IPS-NIHi7 (cell line): ENCODE measurements at regions not wholly inside any gene's neighbourhood (a gene's known extent, or its start where the extent isn't known, plus 50 kb on each side); places are given as distances from the start of the nearest gene placed in this dataset.

Source experiments
- DNase-seq: peaks from one replicate; pipeline ENCODE4 v3.0.0; 2012; ENCODE audit warnings: mixed read lengths; ENCODE audit errors: extremely low spot score

DNA sequence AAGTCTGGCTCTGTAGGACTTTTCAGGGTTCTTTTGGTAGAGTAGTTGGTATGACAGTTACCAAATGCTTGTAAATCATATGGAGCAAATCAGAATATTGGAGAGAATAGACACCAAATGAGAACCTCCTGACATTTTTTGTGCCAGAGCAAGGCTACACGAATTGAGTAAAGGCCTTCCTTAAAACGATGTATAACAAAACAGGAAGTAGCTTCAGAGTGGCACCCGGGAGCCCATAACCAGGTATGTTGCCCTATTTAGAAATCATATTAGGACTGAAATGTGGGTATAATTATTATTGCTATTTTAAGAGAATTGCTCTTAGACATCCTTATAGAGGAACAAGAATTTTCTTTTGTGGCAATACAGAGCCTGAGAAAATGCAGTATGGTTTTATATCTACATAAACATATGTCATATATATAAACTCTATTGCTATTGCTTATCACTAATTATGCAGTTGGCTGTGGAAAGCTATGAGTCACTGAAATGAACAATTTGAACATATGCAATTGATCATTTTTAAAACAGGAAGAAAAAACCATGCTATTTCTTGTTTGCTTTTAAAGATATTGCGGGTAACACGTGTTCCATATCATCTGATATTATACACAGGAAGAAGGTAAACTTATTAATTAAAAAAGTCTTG lies 197.4 kb upstream of the MTPN start:
- no peak for DNase-seq

DNA sequence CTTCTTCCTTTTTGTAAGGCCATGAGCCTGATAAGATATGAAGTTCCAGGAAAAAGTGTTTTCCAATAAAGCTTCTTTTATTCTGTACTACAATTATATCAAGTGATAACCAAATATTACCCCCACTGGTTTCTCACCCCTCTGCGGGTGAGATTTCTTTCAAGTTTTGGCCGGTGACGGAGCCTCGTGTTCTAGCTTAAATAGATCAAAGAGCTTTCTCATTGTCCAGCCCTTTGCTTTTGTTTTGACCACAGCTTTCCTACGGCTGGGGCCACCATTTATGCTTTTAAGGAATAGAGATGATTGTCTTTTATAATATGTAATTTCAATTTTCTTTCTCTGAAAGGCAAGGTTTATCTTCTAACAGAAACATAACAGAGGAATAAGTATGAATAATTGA lies 196.7 kb upstream of the MTPN start:
- no peak for DNase-seq

DNA sequence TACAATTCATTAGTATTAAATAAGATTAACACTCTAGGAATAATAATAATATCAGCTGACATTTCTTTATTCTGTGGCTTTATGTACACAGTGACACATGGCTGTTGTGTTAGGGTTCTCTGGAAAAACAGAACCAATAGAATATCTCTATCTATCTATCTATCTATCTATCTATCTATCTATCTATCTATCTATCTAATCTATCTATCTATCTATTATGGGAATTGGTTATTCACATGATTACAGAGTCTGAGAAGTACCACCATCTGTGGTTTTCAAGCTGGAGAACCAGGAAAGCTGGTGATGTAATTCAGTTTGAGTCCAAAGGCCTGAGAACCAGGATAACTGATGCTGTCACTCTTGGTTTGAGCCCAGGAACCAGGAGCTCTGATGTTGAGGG lies 194.1 kb upstream of the MTPN start:
- no peak for DNase-seq

DNA sequence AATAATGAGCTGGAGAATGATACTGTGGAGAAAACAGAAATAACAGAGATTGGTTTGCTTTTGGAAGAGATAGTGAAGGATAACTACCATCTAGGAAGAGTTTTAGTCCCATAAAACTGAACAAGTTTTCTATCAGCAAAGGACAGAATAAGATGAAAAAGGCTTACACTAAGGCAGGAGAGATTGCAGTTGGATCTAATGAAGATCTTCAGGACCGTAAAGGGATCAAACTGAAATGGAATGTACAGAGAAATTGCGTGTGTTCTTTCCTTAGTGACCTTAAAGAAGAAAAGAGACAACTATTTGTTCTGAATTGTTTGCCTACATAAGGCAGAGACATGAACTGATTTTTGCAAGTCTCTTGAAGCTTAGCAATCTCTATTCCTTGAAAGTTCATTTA lies 191.7 kb upstream of the MTPN start:
- DNase-seq: no peak

DNA sequence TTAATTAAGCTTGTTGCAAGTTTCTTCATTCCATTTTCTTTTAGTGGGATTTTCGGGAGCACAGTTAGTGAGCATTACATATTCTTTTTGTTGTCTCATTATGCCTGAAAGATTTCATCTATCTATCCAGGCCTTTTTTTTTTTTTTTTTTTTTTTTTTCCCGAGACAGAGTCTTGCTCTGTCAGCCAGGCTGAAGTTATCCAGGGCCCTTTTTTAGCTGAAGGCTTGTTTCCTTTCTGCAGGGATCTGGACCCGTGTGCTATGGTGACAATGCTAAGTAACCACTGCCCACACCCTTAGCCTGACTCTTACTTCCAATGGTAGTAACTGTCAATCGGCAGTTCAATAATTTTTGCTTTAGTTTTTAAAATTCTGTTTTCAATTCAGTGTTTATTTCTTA lies 190.8 kb upstream of the MTPN start:
- DNase-seq: no peak

DNA sequence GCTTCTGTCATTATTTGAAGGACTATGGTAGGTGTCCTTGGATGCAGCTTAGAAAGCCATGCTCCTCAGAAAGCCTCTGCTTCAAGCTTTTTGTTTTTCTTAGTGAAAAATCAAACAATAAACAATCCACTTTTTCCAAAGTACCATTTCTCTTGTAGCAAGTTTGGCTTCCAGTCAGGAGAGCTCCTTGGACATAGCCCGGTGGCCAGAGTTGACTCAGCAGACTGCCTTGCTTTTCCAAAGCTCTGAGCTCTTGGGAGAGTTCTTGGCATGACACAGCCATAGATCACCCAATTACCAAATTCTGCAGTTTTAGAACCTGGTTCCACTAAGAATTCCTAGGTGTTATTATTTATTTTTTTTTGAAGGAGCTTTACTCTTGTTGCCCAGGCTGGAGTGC lies 189.4 kb upstream of the MTPN start:
- DNase-seq: no peak

DNA sequence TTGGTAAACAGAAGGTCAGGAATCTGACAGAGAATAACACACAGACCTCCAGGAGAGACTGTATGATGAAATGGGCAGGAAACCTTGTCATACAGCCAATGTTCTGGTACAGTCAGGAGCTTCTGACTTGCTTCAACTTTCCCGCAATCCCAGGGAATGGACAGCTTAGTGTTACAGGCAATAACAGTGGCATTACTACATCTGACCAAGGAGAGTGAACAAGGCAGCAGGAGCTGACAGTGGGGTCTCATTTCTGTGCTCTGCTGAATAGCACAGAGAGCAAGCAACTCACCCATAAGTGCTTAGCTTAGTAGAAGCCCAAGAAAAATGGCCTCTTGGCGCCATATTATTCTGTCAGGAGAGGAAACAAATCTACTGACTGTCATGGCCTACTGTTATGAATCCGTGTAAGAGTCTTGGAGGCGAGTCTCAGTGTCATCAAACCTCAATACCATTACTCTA lies 186.2 kb upstream of the MTPN start:
- no peak for DNase-seq

DNA sequence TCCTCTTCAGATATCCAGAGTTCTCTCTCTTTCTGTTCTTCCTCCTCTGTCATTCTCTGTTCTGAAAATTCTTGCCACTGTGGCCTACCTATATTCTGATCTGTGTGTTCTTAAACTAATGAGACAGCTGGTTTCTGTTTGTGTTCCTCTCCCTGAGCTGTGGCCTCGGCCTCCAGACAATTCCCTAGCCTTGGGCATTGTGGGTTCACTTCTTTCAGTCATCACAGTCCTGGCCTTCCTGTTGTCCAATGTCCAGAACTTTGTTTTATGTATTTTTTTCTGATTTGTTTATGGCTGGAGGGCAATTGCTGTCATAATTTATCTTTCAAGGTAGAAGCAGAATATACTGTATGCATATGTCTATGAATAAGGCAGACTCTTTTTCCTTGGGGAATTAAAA lies 173.2 kb upstream of the MTPN start:
- DNase-seq: no peak

DNA sequence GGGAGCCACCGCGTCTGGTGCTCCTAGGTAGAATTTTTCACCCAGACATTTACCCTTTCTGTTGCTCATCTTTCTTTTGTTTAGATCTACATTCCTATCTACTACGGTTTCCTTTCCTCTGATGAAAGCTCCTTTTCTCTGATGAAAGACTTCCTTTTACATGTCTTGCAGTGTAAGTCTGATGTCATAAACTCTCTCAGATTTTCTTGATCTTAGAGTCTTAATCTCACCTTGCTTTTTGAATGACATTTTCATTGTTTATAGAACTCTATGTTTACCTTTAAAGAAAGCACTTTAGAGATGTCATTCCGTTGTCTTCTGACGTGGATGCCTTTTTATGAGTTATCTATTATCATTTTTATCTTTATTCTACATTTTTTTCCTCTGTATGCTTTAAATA lies 171.8 kb upstream of the MTPN start:
- no peak for DNase-seq

DNA sequence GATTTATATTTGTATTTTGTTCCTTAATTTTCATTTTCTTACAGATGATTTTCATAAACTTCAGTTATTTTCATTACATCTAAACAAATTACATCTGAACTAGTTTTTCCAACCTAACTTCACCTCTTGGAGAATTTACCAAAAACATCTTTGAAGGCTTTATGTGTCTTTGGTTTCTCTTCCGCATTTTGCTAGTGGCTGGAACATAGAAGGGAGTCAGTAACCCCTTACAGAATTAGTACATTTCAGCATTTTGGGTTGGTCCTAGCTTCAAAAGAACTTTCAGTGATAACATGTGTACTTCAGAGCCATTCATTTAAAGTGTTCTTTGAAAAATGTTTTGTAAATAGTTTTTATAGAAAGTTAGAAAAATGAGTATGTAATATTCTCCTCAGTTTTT lies 169.8 kb upstream of the MTPN start:
- no peak for DNase-seq

DNA sequence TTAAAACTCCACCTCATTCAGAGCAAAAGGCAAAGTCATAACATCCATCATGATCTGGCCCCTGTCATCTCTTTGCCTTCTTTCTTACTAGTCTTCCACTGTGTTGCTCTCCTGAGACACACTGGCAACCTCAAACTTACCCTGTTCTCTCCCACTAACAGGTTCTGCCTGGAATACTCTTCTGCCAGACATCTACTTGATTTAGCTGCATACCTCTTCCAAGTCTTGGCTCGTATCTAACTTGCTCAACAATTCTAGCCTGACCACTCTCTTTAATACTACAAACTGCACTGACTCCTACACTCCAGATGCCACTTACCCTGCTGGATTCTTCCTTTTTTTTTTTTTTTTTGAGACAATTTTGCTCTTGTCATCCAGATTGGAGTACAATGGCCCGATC lies 167.0 kb upstream of the MTPN start:
- DNase-seq: no peak

DNA sequence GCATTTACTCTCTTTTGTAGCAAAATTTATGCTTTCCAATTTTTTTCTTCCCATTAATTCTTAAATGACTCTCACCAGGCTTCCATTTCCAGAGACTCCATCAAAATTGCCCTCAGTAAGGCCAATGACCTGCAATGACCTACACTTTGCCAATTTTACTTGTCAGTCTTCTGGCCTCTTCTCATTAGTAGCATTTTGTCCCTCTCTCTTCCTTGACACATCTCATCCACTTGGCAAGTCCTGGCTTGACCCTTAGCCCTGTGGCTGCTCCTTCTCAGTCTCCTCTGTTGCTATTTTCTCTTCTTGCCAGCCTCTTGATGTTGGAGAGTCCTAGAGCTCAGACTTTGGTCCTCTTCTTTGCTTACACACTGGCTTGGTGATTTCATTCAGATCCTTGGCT lies 166.1 kb upstream of the MTPN start:
- DNase-seq: no peak

DNA sequence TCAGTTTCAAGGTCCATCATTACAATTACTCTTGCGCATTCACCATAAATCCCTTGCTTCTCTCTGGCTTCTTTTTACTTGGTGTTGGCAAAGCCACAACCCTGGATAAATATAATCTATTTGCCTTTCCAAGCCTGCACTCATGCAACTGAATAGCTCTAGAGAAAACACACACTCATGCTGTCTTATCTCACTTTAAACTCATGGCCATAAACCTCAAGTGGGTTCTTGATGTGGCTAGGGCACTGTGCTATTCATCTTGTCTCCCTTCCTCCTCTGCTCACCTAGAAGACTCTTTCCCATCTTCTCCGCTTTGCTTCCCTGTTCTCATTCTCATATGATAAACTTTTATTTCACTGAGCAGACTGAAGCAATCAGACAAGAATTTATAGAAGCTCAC lies 165.4 kb upstream of the MTPN start:
- no peak for DNase-seq

DNA sequence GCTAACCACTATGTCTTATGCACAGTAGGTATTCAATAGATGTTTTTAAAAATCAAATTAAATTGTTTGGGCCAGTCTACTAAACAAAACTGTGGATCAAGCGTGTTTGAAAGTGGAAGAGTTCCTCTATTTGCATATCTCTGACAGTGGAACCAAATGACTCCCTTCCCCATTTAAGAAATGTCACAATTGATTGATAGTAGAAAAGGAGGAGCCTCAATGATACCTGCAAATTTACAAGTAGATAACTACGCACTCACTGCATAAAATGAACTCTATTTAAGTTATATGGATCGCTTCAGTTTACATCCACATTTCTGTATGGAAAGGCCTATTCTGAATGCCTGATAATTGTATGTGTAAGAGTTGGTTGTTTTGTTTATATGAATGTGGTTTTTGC lies 163.3 kb upstream of the MTPN start:
- no peak for DNase-seq

DNA sequence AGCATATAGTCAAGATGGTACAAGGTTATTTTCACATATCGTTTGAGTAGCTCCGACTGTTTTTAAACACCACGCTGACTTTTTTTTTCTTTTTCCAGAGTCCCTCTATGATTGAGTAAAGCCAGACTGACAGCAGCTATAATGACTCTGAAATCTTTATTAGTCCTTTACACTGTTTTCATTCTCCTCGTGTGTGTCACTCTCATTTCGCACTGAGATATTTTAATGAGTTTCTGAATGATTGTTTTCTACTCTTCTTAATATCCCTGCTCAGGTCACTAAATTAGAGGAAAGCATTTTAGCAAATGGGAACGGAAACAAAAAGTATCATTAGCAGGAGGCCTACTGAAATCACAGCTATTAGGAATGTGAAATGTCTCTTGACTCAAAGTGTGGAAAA lies 162.3 kb upstream of the MTPN start:
- no peak for DNase-seq

DNA sequence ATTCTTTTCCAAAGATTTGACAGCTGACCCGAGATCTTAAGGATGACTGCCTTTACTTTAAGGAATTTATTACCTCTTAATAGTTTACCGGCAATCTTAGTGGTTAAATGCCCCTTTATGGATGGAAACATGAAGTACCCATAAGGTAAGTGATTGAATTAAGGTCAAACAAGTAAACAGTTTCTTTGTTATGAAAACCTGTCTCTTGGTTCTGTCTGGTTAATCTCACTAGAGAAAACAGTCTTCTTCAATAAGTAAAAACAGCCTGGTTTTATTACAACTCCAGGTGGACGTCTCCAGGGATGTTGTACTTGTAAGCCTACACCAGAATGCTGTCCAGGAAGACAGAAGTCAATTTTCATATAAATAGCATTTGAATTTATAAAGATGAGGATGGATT lies 161.8 kb upstream of the MTPN start:
- DNase-seq: no peak

DNA sequence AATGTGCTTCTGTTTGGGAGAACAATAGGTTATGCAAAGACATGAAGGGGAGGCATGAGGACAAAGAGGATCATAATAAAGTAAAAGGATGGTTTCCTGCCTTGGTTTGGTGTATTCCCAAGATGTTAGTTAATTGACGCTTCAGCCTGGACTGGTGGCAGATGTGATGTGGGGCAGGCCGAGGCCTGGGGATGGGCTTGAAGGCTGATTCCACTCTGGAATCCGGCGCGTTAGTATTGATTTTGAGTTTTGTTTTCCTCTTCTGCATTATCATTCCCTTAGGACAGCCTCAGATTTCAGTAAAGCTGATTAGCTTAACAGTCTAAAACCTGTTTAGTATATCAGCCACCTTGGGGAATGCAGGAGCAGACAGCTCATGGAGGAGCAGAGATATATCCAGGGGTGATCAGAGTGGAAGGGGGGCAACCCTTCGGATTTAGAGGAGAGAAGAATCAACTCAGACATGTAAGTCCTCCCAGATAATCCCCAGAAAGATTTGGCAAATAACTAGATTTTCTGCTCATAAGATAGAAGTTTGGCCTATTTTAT lies 159.8 kb upstream of the MTPN start:
- no peak for DNase-seq

DNA sequence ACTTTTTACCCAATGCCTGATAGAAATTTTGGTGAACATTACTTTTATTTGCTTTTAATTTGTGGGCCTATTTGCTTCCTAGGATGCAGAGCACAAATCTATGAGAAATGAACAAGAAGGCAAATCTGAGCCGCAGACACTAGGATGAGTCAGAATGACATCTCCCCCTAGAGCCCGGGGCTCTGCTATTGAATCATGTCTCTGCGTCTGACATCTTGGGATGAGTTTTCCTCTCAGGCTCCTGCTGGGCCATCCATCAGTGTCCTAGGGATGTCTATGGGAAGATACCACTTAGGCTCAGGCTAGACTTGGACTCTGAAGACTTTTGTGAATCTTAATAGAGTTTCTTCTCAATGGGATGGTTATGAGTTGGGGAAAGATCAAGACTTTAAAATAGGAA lies 157.3 kb upstream of the MTPN start:
- peak; percentile 38 for DNase-seq

DNA sequence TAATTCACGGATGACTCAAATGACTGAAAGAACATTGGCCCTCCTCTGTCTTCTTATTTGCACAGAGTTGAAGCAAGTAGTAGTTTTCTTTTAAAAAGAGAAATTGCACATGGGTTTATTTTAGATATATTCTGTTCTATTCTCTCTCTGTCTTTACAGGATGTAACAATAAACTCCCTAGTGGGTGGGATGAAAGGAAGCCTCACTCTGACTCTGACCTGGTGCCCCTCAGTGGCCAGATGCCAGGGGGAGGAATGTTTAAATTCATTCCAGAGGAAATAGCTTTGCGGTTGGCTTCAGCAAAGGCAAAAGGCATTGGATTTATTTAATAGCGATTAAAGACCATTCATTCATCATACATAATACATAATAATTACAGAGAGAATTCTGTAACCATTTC lies 156.4 kb upstream of the MTPN start:
- DNase-seq: no peak

DNA sequence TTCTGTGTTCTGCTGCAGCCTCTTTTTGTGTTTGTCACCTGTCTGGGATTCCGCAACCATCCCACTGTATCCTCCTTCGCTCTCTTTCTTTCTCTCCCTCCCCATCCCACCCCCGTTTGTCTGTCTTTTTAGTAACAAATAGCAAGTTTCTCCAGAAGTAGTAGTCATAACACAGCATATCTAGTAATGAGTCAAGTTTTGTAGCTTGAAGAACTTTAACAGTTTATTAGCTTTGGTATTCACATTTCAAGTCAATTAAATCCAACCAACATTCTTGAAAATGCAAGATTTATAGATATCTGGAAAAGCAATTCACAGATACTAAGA lies 154.1 kb upstream of the MTPN start:
- DNase-seq: no peak

DNA sequence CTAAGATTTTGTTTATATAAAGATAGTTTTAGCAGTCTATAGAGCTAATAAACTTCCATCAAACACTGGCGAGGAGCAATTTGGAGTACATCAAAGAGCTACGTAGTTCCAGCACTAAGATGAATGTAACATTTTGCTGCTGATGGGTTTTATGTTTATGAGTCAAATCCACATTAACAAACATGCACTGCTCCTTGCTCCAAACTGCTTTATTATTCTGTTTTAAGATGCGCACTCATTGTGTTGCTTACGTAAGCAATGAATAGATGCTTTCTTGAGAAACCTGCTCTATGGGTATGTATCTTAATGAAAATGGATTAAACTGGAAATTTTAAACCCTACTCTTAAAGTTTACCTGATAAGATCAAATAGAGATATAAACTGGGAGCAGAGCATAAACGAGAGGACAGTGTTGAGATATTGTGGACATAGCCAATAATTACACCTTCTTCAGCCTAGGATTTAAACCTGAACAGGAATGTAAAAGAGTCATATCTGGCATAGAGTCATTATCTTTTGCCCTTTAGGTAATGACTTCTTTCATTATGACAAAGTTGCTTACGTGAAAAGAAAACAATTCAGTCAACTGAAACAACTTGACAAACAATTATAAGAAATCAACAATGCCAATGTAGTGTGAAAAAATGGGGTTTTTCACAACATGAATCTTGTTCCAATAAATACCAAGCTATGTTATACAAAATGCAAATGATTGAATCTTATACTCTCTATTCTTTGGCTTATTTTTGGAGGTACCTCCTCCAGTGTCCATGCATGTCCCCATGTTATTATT lies 153.5 kb upstream of the MTPN start:
- DNase-seq: no peak

DNA sequence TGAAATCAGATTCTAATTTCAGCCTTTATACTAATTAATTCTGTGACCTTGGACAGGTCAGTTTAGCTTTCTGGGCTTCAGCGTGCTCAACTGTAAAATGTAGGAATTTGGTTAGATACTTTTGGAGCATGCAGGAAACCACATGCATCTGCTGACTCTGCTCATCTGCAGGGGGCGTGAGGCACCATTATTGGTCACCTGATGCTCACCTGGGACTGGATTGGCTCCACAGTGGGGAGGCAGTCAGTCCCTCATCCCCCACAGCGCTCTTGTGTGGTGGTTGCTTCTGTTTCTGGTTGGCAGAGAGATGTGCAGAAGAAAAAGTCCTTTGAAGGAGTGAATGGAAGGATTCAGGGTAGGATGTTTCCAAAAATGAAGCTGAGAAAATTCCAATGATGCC lies 150.9 kb upstream of the MTPN start:
- no peak for DNase-seq

DNA sequence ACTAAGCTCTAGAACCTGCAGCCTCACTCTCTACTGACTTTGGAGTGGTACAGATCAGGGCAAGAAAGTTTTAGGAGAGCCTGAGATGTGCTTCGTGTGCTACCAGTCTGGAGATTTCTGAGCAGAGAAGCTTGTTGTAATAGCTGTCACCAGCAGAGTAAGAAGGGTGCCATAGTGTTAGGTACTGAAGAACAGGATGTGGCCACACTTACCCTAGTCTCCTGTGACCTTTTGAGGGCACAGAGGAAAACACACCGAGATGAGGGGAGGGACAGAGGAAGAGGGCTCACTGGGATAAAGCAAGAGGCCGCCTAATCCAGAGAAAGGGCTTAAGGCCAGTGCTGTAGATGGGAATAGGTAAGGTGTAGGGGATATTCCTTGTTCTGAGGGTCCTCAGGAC lies 146.2 kb upstream of the MTPN start:
- DNase-seq: no peak

DNA sequence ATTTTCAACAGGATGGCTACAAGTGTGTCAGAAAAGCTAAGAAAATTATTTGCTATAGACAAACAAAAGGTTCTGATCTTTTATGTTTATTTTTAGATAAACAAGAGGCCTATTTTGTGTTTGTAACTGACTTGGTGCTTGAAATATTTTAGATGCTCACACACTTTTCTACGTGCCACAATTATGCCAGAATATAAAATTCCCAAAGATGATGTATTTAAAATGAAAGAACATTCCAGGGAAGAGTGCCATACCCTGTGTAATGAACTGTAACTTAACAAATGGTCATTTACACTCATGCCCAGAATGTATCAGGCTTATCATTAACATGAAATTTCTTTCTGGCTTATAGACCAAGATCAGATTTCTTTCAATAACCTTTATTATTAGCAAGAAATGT lies 144.9 kb upstream of the MTPN start:
- DNase-seq: no peak
